ENCODE measurements at regions not wholly inside any gene's neighbourhood (a gene's known extent, or its start where the extent isn't known, plus 50 kb on each side); places are given as distances from the start of the nearest gene placed in this dataset.

- TF ChIP-seq, protein P1, sequence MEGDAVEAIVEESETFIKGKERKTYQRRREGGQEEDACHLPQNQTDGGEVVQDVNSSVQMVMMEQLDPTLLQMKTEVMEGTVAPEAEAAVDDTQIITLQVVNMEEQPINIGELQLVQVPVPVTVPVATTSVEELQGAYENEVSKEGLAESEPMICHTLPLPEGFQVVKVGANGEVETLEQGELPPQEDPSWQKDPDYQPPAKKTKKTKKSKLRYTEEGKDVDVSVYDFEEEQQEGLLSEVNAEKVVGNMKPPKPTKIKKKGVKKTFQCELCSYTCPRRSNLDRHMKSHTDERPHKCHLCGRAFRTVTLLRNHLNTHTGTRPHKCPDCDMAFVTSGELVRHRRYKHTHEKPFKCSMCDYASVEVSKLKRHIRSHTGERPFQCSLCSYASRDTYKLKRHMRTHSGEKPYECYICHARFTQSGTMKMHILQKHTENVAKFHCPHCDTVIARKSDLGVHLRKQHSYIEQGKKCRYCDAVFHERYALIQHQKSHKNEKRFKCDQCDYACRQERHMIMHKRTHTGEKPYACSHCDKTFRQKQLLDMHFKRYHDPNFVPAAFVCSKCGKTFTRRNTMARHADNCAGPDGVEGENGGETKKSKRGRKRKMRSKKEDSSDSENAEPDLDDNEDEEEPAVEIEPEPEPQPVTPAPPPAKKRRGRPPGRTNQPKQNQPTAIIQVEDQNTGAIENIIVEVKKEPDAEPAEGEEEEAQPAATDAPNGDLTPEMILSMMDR (IDR thresholded peaks at IDR 0.05), result no peak
- Histone ChIP-seq H3K4me3 (no peak overlapping the region), H3K27ac (no peak overlapping the region)
- no peak for DNase-seq (ENCODE audit: low spot score)
Observed at GRCh38 chr9:108606401-108606800, 249.4 kb downstream of the ACTL7B start.

GRCh38 chr9:108603141-108603540, 252.6 kb downstream of the ACTL7B start:
- TF ChIP-seq, protein P1 (IDR thresholded peaks at IDR 0.05), result no peak
- no peak for DNase-seq (ENCODE audit: low spot score)
- H3K27ac ChIP-seq, result no peak overlapping the region
- H3K4me3 ChIP-seq, result no peak overlapping the region

DNA sequence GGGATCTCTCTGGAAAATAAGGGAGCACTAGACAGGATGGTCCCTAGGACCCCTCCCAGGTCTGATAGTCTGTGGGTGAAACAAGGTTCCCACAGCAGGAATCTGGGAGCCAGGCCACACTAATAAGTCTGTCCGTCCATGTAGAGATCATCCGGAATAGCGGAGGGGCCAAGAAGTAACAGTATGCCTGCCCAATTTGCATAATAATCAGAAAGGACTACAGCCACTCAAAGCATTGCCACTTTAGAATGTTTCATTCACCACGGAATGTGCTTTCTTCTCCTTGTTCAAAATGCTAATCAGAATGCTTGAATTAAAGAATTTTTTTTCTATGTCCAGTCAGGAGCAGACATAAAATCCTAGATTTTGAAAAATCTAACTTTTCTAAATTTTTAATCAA, 254.9 kb downstream of the ACTL7B start:
- DNase-seq (ENCODE audit: low spot score), result no peak
- TF ChIP-seq, protein P1 (IDR thresholded peaks at IDR 0.05), result no peak
- H3K27ac ChIP-seq, result no peak overlapping the region

GRCh38 chr9:108599571-108599970, 256.2 kb downstream of the ACTL7B start:
- DNase-seq (ENCODE audit: low spot score), result no peak
- no peak overlapping the region for H3K4me3 ChIP-seq
- no peak overlapping the region for H3K27ac ChIP-seq
- TF ChIP-seq, protein P1 (IDR thresholded peaks at IDR 0.05), result no peak

More for the DNA sequence above, 254.9 kb downstream of the ACTL7B start:
- no peak overlapping the region for H3K4me3 ChIP-seq

DNA sequence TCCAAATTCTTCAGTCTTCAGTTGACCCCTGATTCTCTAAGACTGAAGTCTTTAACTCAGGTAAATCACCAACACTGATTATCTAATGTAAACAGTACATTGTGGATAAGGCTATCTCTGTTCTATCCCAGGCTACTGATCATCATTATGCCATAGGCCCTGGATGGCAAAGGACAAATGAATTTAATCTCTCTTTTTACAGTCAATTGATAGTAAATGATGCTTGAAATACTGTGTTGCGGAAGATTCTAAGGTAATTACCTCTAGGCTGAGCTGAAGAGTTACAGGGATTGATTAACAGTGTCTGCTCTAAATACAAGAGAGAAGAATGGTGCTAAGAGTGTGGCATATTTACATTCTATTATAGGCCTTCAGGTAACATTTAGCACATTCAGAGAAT, 264.7 kb downstream of the ACTL7B start:
- Histone ChIP-seq H3K4me3 (no peak overlapping the region), H3K27ac (no peak overlapping the region)
- no peak for DNase-seq (ENCODE audit: low spot score)
- TF ChIP-seq, protein P1 (IDR thresholded peaks at IDR 0.05), result no peak

DNA sequence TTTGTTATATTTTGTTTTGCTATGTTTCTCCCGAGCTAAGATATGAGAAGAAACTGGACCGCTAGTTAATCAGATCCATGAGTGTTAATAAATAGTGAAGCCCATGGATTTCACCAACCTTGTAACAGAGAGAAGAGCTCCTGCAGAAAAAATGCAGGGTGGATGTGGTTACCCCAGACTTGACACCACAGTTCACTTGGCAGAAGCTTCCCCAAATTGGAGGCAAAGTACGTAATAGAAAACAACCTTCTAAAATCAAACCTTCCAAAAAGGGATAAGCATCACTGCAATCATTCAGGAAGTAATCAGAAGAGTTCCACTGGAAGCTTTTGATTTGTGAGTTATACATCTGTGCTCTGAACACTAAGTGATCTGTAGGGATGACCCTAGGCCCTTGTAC, 267.5 kb downstream of the ACTL7B start:
- Histone ChIP-seq H3K27ac (no peak overlapping the region), H3K4me3 (no peak overlapping the region)
- no peak for DNase-seq (ENCODE audit: low spot score)
- TF ChIP-seq, protein P1 (IDR thresholded peaks at IDR 0.05), result no peak

- Histone ChIP-seq H3K27ac (no peak overlapping the region), H3K4me3 (no peak overlapping the region)
- DNase-seq (ENCODE audit: low spot score), result no peak
- TF ChIP-seq, protein P1 (IDR thresholded peaks at IDR 0.05), result no peak
Observed at GRCh38 chr9:108586471-108587139, 269.2 kb downstream of the ACTL7B start.
